A673 (cell line): ENCODE measurements at regions not wholly inside any gene's neighbourhood (a gene's known extent, or its start where the extent isn't known, plus 50 kb on each side); places are given as distances from the start of the nearest gene placed in this dataset.

ENCODE experiments used
- BruUV-seq: library from RNA; stranded (reverse); fragments of 400-500 nt; replicated peaks from 2 replicates; lab custom pipeline; 2021; lab: Mats Ljungman, UMichigan
- CTCF ChIA-PET: fragments of 300-600 bp; sonication (Branson Sonifier 250); formaldehyde crosslinking; loops from one replicate; lab custom pipeline; 2022; ENCODE audit warnings: antibody characterized with exemption; lab: Charles Lee
- POLR2A ChIA-PET: fragments of 300-600 bp; sonication (Branson Sonifier 250); formaldehyde crosslinking; loops from one replicate; lab custom pipeline; 2022; ENCODE audit warnings: antibody characterized with exemption; ENCODE audit not compliant: low non-redundant PET; lab: Charles Lee
- DNase-seq: peaks from one replicate; pipeline ENCODE4 v3.0.0-alpha.2; 2015; ENCODE audit warnings: low spot score
- H3K27ac ChIP-seq: fragments of 200-600 bp; sonication (generic); 2 replicates; pipeline ENCODE4 v1.5.1; 2016; ENCODE audit warnings: mixed run types, low read depth, mild to moderate bottlenecking, mixed read lengths, antibody characterized with exemption, low read length; ENCODE audit not compliant: poor library complexity, severe bottlenecking
- H3K27me3 ChIP-seq: fragments of 200-600 bp; sonication (generic); replicated peaks from 2 replicates; pipeline ENCODE4 v1.6.1; 2017; ENCODE audit warnings: mixed run types, low read depth, mild to moderate bottlenecking, mixed read lengths, antibody characterized with exemption, low read length; ENCODE audit not compliant: insufficient read depth, poor library complexity
- H3K36me3 ChIP-seq: fragments of 200-600 bp; sonication (generic); 2 replicates; pipeline ENCODE4 v1.6.1; 2016; ENCODE audit warnings: mixed run types, mild to moderate bottlenecking, mixed read lengths, antibody characterized with exemption, low read length; ENCODE audit not compliant: insufficient read depth, poor library complexity, severe bottlenecking
- H3K4me1 ChIP-seq: fragments of 200-600 bp; sonication (generic); 2 replicates; pipeline ENCODE4 v1.6.1; 2017; ENCODE audit warnings: mixed run types, mild to moderate bottlenecking, mixed read lengths, antibody characterized with exemption, low read length; ENCODE audit not compliant: insufficient read depth, poor library complexity, severe bottlenecking
- H3K4me3 ChIP-seq: fragments of 200-600 bp; sonication (generic); 2 replicates; pipeline ENCODE4 v1.5.1; 2016; ENCODE audit warnings: low read depth, mixed run types, mild to moderate bottlenecking, mixed read lengths, low read length; ENCODE audit not compliant: poor library complexity, severe bottlenecking
- H3K9me3 ChIP-seq: fragments of 200-600 bp; sonication (generic); 2 replicates; pipeline ENCODE4 v1.6.1; 2016; ENCODE audit warnings: mixed run types, low read depth, mild to moderate bottlenecking, mixed read lengths, antibody characterized with exemption, low read length; ENCODE audit not compliant: poor library complexity, severe bottlenecking
- CTCF ChIP-seq: fragments of 300-800, 200-600 bp; sonication (generic); conservative IDR thresholded peaks from 2 replicates; pipeline ENCODE4 v1.5.1; 2017; ENCODE audit warnings: low read depth, mild to moderate bottlenecking, antibody characterized with exemption, low read length, moderate library complexity, mixed read lengths
- EZH2 ChIP-seq: fragments of 200-600 bp; sonication (generic); IDR thresholded peaks from 2 replicates; pipeline ENCODE4 v1.6.1; 2017; ENCODE audit warnings: borderline replicate concordance, low read depth, mild to moderate bottlenecking, mixed read lengths, antibody characterized with exemption, low read length; ENCODE audit not compliant: poor library complexity, severe bottlenecking
- intact Hi-C: fragments of 100-400 bp; cut with micrococcal nuclease; formaldehyde crosslinking; loops from one replicate; pipeline ENCODE4 v1.10.0; 2022; ENCODE audit not compliant: unreplicated experiment

- H3K27ac ChIP-seq = no peak overlapping the region
- no peaks in the 10 kb centered on the region for H3K9me3 ChIP-seq
- TF ChIP-seq EZH2 (no peak), CTCF (no peak)
- POLR2A ChIA-PET = no interaction called here
- DNase-seq = no peak
- H3K4me1 ChIP-seq = no peaks in the 10 kb centered on the region
- no peak overlapping the region for H3K4me3 ChIP-seq
- intact Hi-C loops = no loop called here
- H3K36me3 ChIP-seq = no peaks in the 10 kb centered on the region
- CTCF ChIA-PET = no interaction called here
- no TSS peak for BruUV-seq
- no peaks in the 10 kb centered on the region for H3K27me3 ChIP-seq
Measured at GRCh38 chr3:13218541-13218908, 145.3 kb upstream of the IQSEC1 start.

DNA sequence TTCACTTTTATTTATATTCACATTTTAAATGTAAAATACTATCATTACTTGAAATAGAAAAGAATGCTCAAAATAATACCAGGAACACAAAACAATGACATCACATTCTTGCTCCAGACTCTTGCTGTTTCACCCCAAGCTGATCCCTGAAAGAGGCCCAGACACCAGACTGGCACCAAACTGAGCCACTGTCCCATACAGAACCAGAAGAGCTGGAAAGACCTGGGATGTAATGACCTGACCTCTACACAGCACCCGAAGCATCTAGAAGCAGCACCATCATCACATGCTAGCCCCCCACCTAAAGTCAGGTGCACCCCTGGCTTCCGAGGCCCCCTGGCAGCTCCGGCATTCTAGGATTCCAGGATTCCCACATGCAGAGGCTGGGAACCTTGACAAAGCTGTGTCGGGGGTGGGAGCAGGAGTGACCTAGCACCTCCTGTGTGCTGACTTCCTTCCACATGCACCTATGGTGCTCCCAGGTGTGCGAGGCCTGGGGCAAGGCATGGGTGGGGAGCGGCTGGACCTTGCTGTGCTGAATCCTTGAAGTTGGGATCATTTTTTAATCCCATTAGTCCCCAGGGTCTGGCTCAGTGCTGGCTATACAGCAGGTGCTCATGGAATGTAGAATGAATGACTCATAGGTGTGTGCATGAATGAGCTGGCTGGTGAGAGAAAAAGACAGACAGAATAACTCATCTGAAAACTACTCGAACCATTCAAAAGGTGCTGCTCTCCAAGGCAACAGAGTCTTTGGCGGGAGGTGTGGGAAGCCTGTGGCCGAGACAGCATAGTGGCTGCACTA is 144.7 kb upstream of the IQSEC1 start:
- POLR2A ChIA-PET = no interaction called here
- DNase-seq = no peak

GRCh38 chr3:13217253-13217652 is 144.0 kb upstream of the IQSEC1 start:
- no peak for TF ChIP-seq CTCF
- TF ChIP-seq EZH2 = no peak
- no TSS peak for BruUV-seq
- Histone ChIP-seq H3K4me3 (no peak overlapping the region), H3K4me1 (no peaks in the 10 kb centered on the region), H3K9me3 (no peaks in the 10 kb centered on the region), H3K36me3 (no peaks in the 10 kb centered on the region), H3K27ac (no peak overlapping the region), H3K27me3 (no peaks in the 10 kb centered on the region)
- CTCF ChIA-PET = no interaction called here
- POLR2A ChIA-PET = no interaction called here
- intact Hi-C loops = no loop called here
- no peak for DNase-seq

More for the DNA sequence above, 144.7 kb upstream of the IQSEC1 start:
- no peaks in the 10 kb centered on the region for H3K36me3 ChIP-seq
- intact Hi-C loops = no loop called here
- no peaks in the 10 kb centered on the region for H3K4me1 ChIP-seq
- TF ChIP-seq EZH2 (no peak), CTCF (no peak)
- CTCF ChIA-PET = no interaction called here
- no peak overlapping the region for H3K27ac ChIP-seq
- H3K4me3 ChIP-seq = no peak overlapping the region
- no peaks in the 10 kb centered on the region for H3K9me3 ChIP-seq
- H3K27me3 ChIP-seq = no peaks in the 10 kb centered on the region
- no TSS peak for BruUV-seq
